Stimulated activated CD4-positive, alpha-beta T cell treated with anti-CD3 and anti-CD28 coated beads, Interleukin-1b, Interleukin-23, amount 100 ng/mL, for 48 hours (primary cell): ENCODE measurements at regions not wholly inside any gene's neighbourhood (a gene's known extent, or its start where the extent isn't known, plus 50 kb on each side); places are given as distances from the start of the nearest gene placed in this dataset.

Experiments
- DNase-seq: peaks from one replicate; pipeline ENCODE4 v3.0.0-alpha.2; 2020

DNA sequence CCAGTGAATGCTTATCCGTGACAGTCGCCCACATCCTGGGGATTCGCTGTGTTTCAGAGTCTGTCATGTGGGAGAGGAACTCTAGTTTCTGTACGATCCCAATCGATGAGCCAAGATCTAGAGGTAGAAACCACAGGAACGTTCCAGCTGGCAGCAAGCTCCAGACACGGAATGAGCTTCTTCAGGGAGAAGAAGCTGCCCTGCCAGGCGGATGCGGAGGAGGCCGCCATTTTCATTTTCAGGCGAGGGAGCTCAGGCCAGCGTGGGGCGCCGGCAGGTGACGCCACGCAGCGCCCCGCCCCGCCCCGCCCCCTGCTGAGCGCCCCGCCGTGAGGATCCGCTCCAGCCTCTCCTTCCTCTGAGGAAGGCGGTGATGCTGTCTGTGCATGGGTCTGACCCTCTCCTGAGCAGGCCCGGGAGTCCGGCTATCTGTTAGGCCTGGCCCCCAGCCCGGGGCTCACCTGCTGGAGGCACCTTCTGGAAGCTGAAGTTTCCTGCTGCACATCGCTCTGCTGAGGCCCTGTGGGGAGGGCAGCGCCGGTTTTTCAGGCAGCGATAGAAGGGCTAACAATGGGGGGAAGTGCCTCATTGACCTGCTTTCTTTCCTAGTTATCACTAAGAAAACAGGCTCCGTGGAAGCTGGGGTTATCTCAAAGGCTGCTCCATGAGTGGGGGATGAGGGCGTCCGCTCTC lies 147.5 kb downstream of the ERMARD start:
- no peak for DNase-seq

DNA sequence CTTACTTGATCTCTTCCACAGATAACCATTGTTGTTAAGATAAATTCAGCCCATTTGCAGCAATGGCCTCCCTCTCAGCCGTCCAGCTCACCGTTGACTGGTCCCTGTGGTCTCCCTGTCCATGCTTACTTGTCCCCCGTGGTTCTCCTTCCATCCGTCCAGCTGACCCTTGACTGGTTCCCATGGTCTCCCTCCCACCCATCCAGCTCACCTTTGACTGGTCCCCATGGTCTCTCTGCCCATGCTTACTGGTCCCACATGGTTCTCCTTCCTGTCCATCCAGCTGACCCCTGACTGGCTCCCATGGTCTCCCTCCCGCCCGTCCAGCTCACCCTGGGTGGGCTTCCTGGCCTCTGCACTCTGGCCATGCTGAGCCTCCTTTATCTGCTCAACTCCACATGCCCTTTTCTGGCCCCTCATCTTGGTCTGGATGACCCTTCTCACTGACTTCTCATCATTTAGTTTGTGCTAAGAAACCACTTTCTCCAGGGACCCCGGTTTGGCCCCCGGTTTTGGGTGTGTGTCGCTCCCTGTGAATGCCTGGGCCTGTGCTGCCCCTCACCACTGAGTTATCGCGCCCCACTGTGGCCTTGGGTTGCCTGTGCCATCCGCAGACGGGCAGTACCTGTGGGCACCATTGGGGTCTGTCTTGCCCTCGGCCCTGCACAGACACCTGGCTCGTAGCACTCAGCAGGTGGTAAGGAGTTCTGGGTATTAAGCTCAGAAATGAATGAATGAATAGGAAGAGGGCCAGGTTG lies 146.4 kb downstream of the ERMARD start:
- DNase-seq = no peak

DNA sequence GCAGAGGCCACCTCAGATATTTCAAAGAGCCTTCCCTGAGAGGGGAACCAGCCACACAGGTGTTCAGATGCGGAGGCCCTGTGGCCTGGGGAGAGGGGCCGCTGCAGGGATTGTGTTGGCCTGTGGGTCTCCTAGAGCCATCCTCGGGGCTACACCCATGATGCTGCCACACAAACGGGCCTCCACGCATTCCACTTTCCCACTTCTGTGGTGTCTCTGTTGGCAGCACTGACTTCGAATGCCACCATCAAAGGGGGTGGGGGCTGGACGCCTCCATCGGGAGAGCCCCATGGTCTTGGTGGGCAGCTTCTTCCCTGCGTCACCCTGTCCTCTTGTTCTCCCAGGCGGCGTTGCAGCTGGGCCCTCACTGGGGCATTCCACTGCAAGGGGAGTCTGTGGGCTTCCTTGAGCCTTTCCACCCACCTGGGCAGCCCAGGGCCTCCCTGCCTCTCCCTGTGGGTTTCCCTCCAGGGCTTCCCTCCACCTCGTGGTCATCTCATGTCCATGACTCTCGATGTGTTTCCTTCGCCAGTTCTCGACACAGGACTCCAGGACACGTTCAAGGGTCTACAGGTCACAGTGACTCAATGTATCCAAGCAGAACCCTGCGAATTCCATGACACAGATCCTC lies 145.5 kb downstream of the ERMARD start:
- DNase-seq = no peak

DNA sequence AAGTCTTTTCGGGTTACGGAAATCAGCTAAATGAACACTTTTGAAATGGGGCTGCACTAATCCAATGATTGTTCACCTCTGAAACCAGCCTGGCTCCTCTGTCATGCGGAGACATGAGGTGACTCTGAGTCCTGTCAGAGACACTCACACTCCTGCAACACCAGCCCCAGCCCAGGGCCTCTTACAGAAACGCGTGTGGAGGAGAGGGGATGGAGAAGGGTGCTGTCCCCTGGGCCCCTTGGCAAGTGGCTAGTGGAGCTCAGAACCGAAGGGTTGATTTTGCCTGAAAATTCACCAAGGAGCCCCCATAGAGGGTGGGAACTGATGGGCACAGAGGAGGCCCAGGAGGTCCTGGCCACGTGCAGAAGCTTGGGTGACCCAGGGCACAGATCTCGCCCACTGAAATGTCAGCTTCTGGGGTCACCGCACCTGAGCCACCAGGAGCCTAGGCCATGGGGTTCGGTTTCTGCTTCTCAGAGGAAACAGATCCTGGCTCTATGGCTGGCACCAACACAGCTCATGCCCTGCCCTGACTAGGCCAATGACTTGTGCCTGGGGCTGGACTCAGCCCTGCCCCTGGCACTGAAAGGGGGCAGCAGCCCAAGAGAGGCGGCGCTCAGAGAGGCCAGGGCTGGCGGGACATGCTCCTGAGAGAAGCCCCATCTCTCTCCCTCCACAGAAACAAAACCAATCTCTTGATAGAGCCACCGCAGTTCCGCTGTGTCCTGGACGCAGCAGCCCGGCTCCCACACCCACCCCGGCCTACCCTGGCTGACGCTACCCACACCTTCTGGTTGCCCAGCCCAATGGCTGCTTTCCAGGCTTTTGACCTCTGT lies 144.7 kb downstream of the ERMARD start:
- no peak for DNase-seq

DNA sequence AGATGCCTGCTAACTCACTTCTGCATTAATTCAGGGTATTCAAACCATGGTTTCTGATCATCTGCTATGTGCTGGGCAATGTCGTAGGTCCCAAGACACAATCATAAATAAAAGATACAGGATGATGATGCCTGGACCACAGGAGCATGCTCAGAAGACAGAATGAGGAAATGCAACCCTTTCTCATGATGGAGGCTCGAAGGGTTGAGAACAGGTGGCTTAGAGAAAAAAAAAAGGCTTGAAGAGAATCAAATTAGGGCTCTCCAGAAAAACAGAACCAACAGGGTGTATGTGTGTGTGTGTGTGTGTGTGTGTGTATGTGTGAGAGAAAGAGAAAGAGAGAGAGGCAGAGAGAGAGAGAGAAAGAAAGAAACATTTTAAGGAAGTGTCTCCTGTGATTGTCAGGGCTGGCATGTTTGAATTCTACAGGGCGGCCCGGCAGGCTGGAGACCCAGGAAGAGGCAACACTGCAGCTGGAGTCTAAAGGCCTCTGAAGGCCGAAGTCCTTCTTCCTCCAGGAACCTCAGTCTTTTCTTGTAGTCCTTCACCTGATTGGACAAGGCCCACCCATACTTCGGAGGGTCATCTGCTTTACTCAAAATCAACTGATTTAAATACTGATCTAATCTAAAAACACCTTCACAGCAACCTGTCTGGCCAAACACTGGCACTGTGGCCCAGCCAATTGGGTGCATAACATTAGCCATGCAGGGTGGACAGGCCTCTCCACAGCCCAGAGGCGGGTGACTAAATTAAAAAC lies 143.8 kb downstream of the ERMARD start:
- no peak for DNase-seq

DNA sequence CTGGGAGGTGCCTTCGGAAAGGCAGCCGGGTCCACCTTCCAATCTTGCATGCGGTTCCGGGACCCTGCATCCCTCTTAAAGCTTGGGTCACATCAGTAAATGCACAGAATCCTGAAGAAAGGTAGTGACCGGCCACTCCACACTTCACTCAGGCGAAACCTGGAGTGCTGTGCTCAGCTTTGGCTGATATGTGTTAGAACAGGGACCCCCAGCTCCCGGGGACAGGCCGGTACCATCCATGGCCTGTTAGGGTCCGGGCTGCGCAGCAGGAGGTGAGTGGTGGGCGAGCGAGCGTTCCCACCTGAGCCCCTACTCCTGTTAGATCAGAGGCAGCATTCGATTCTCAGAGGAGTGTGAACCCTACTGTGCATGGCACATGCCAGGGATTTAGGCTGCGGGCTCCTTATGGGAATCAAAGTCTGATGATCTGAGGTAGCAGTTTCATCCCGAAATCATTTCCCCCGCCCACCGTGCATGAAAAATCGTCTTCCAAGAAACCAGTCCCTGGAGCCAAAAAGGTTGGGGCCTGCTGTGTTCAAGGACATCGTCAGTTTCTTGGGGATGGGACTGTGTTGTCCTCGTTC lies 143.0 kb downstream of the ERMARD start:
- DNase-seq = no peak

DNA sequence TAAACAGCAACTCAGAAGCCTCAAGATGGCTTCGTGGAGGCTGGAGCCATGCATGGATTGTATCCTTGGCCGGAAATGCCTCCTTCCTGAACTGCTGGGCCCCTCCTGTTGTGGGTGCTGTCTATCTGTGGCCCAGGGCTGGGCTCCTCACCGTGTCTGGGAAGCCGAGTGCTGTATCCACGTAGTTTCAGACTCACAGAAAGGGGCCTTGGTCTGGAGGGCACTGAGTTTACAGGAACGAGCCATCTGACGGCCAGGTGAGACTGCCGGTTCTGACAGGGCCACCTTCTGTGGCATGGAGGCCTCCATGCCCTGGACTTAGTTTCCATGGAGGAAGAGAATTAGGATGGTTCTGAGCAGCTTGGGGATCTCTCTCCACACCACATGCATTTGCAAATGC lies 142.2 kb downstream of the ERMARD start:
- DNase-seq = no peak

DNA sequence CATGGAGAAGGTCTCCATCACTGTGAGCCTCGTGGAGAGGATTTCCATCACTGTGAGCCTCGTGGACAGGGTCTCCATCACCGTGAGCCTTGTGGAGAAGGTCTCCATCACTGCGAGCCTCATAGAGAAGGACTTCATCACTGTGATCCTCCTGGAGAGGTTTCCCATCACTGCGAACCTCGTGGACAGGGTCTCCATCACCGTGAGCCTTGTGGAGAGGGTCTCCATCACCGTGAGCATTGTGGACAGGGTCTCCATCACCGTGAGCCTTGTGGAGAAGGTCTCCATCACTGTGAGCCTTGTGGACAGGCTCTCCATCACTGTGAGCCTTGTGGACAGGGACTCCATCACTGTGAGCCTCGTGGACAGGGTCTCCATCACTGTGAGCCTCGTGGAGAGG lies 140.4 kb downstream of the ERMARD start:
- DNase-seq = no peak

DNA sequence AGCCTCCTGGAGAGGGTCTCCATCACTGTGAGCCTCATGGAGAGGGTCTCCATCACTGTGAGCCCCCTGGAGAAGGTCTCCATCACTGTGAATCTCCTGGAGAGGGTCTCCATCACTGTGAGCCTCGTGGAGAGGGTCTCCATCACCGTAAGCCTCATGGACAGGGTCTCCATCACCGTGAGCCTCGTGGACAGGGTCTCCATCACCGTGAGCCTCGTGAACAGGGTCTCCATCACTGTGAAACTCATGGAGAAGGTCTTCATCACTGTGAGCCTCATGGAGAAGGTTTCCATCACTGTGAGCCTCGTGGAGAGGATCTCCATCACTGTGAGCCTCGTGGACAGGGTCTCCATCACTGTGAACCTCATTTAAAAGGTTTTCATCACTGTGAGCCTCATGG lies 140.0 kb downstream of the ERMARD start:
- DNase-seq = no peak

DNA sequence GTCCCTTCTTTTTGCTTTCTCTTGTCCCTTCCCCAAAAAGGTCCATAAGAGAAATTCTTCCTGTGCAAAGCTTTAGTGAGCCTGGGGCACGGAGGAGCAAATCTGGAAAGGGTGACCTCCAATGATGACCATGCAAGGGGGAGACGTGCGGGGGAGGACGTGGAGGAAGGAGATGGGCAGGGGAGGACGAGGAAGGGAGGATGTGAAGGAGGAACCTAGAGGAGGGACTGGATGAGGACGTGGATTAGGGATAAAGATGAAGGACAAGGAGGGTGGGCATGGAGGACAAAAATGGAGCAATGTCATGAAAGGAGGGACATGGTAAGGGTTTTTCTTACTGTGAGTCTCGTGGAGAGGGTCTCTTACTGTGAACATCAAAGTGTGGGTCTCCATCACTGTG lies 139.5 kb downstream of the ERMARD start:
- DNase-seq = no peak

DNA sequence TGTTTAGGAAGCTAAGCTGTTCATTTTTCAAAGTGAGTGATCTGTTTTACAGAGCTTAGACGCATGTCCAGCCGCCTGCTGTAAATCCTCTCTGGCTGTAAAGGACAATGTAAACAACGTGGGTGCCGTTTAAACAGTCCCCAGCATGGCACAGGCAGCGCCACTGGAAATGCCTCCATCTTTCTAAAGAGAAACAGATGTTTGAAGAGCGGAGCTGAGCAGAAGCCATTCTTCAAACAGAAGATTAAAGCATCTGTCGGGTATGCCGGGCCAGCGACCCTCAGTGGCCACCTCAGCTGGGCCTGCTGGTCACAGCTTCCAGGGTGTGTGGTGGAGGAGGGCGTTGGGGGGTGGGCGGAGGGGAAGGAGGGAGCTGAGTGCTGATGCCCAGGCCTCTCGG lies 138.6 kb downstream of the ERMARD start:
- DNase-seq = no peak

DNA sequence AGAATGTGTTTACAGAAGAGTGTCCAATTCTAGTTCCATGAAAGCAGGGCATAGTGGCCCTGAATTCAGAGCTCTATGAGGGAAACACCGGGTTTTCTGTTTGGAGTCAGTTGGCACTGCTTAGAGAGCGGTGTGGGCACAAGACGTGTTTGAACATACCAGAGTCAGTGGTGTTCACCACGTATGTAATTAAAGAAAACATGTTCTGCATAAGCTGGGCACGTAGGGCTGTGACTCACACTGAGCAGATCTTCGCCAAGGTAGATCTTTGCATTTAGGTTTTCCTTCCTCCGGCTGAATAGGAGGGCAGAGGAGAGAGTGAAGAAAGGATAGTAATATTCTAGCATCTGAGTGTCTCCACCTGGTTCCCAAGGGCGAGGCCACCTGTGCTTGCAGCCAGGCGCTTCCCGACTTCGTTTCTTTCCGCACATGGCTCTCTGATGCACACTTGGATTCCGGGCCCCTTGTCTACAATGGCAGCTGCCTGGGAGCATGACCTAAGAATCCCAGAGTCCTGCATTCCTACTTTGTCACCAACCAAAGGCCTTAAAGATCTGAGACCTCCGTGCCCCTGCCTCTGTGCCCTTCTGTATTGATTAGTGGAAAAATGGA lies 136.2 kb downstream of the ERMARD start:
- DNase-seq = no peak

DNA sequence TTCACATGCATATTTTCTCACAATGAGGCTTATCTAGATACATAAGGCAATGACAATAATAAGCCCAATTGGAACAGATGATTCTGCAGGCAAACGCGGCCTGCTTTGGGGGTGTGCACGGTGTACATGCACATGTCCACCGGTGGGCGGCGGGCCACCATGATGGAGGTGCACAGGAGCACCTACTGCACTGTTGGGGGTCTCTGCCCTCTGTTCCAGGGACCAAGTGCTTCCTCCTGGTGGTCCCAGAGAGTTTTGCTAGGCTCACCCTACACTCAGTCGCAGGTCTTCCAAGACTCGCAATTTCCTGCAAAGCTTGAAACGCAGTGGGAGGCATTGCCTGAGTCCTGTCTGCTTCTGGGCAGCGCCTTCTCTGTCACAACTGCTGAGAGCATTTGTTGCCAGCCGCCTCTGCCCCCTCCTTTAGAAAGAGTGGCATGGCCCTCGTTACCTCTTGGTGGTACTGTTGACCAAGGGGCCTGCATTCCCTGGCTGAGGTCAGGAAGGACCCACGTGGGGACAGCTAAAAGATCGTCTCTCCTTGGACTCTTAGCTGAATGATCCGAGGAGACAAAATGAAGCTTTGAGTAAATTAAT lies 135.3 kb downstream of the ERMARD start:
- DNase-seq = no peak

DNA sequence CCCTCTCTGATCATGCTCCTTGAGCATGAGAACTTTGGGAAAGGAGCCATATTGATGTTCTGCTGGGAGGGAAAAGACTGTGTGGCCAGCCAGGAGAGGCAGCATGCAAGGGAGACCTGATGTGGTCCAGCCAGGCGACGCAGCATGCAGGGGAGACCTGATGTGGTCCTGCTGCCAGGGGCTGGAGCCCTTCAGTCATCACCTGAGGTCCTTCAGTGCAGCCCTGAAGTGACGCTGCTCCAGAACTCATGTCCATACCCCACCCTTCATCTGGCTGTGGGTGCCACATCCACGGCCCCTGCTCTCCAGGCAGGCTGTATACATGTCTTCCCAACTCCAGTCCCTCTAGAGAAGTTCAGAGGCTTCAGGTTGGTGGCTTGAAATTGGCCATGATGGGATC lies 134.4 kb downstream of the ERMARD start:
- DNase-seq = no peak

DNA sequence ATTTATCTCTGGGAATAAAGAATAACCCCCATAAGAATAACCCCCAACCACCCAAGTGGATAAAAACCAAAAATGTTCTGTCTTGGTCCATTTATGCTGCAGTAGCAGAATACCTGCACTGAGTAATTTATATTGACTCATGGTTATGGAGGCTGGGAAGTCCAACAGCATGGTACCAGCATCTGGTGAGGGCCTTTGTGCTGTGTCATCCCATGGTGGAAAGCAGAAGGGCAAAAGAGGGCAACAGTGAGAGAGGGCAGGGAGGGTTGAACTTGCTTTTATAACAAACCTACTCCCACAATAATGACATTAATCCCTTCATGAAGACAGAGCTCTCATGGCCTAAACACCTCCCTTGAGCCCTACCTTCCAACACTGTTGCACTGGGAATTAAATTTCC lies 133.7 kb downstream of the ERMARD start:
- DNase-seq = no peak

DNA sequence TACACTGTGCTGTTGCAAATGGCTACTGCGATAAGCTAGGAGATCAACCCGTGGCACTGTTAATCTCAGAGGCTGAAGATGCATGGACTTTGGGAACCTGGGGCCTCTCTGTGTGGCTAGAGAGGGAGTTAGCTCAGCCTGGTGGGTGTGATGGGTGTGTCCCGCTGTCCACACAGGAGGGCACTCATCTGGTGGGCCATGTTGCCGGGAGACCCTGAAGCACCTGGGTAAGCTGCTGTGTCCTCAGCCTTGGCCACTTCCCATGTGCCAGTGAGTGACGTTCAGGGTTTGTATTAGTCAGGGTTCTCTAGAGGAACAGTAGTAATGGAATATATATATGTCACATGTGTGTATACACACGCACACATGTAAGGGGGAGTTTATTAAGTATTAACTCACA lies 132.7 kb downstream of the ERMARD start:
- DNase-seq = no peak

DNA sequence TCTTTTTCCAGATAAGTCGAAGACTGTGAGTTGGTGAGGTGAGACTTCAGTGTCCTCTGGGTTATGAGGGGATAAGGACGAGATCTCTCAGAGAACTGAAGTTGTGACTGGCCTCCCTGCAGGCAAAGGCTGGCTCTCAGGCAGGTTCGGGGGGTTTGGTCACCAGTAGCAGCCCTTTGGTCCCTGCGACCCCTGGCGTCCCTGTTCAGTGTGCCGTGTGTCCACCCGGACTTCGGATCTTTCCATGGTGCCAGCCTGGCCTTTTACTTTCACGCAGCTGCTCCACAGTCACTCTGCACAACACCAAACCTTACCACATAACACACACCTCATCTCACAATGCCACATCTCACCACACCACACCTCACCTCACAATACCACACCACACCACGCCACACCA lies 131.9 kb downstream of the ERMARD start:
- no peak for DNase-seq

DNA sequence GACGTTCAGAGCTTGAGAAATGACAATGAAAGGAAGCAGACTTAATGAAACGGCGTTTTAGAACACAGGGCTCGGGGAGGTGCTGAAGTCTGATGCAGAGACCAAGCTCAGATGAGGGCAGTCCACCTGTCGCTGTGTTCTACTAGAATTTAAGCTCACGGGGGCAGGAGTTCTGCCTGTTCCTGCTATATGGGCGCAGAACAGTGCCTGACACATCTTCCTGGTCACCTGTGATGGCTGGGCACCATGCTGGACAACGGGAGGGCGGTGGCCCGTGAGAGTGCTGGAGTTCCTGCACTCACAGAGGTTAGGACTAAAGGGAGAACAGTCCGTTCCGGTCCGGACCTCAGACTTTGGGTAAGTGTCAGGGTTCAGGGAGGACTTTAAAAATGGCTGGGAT lies 130.6 kb downstream of the ERMARD start:
- DNase-seq = no peak

DNA sequence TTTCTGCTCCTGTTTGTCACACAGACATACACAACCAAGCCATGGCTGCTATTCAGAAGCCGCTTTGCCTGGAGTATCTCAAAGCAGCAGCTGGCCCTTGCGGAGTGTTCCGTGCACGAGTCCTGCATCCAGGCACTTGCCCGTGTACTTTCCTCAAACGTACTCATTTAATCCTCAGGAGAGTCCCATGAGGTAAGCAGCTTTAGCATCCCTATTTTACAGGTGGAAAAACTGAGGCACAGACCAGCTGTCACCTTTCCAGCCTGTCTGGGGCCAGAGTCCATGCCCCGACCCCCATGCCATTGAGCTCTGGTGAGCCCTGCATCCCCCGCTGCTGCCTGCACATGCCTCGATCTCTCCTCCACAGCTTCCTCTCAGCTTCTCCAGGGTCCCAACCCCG lies 130.0 kb downstream of the ERMARD start:
- no peak for DNase-seq

DNA sequence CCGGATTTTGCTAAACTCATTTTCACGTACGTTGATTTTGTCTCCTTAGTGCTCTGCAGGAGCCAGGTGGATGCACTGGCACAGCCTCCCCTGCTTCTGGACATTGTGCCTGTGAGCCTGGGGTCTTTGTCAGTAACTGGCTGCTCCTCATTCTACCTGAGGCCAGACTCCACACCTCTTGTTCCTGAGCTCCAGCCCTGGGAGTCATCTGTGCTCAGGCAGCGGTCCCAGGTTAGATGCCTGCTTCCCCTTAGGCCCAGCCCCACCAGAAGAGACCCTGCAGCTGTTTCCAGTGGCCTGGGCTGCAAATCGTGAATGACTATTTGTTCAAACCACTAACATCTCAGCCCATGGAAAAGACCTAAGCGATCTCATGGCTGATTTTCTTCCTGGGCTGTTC lies 129.1 kb downstream of the ERMARD start:
- DNase-seq = no peak

DNA sequence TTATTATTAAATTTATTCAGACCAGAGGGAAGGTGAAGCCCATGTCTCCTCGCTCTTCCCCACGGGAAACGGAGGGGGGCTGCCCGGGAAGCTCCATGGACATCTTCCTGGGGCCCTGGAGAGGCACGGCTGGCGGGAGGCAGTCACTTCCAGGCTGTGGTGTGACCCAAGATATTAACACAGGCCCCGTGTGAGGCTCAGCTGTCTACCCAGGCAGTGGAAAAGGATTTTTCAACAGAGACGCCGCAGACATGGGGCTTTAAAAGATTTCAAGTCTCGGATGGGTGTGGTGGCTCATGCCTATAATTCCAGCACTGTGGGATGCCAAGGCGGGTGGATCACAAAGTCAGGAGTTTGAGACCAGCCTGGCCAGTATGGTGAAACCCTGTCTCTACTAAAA lies 117.9 kb downstream of the ERMARD start:
- no peak for DNase-seq
